GM18867 (cell line): ENCODE measurements at regions not wholly inside any gene's neighbourhood (a gene's known extent, or its start where the extent isn't known, plus 50 kb on each side); places are given as distances from the start of the nearest gene placed in this dataset.

ENCODE experiments used
- ATAC-seq: cut with Tn5 transposase; IDR thresholded peaks from one replicate; pipeline ENCODE4 v1.9.1; 2021; ENCODE audit warnings: mild to moderate bottlenecking, moderate library complexity; ENCODE audit not compliant: unreplicated experiment

GRCh38 chr4:111982089-111982488 is 163.2 kb upstream of the FAM241A start:
- ATAC-seq, result no peak

DNA sequence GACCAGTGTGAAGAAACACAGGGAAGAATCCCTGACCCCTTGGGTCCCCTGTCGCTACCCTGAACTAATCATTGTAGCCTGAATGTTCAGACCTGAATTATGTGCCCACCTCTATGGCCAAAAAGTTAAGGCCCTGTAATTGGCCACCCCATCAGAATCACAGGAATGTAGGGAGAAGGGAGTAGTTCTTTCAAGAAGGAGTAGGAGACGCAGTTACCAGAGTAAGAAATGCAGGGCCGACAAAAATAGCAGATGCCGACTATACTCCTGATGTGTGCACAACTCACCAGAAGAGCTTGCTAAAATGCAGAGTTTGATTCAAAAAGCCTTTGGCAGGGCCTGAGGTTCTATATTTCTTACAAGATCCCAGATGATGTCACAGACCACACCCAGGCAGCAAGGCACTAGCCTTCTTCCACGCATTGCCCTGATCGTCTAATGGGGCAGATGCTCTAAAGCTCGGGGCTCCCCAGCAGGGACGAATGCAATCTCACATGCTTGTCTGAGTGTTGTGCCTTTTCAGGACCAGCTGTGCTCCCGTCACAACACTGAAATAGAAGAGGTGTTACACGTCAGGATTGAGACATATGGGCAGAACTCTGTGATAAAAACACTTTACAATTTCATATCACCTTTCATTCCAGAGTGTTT is 161.0 kb upstream of the FAM241A start:
- no peak for ATAC-seq

GRCh38 chr4:111985426-111985825 is 159.8 kb upstream of the FAM241A start:
- no peak for ATAC-seq

GRCh38 chr4:111986095-111986494 is 159.2 kb upstream of the FAM241A start:
- ATAC-seq, result no peak

- ATAC-seq, result no peak
Observed at GRCh38 chr4:111988514-111988913, 156.7 kb upstream of the FAM241A start.

GRCh38 chr4:111989817-111990216 is 155.4 kb upstream of the FAM241A start:
- no peak for ATAC-seq

DNA sequence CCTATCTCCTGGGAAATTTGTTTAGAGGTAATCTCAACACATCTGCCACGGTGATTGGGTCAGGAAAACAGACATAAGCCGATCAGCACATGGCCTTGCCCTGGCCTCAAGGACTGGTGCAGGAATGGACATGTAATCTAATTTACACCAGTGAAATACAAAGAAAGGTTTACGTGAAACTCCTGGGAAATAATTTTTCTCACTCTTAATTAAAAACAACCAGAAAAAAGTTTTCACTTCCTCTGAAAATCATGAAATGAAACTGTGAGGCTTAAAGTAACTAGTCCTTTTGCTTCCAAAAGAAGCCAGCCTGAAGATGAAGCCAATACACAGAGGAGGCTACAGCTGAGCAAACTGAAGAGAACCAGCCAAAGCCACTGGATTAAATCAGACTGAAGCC is 154.1 kb upstream of the FAM241A start:
- peak; percentile 95 for ATAC-seq

DNA sequence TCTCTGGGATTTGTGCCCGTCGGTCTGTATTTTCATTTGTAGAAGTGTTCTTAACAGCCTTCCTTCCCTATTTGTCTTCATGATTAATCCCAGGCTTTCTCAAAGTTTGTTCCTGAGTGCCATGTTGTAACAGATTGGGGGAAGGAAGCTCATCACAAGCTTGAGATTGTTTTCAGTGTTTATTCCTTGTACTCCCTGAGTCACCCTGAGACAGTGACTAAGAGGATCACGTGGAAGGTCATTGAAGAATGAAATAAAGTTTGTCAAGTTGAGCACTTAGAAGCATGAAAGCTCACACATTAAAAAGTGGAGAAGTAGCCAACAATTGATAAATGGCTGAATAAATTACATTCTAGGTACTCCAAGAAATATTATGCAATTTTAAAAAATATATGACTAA is 153.5 kb upstream of the FAM241A start:
- no peak for ATAC-seq

- ATAC-seq, result no peak
Observed at GRCh38 chr4:111992351-111993168, 152.7 kb upstream of the FAM241A start.

DNA sequence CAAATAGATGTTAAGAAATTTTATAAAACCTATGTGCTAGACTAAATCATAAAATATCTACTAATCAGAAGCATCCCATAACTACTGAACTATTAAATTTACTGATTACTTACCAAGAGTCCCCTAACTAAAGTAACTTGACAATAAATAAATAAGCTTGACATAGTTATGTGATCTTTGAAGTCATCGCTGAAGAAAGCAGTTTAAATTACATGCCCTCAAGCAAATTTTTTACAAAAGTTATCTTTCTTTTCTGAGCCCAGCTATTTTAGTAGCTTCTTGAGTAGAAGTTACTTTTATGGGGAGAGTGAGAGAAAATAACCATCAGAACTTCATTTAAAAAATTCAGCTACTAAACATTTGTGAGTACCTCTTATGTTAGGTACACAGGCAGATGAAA is 150.9 kb upstream of the FAM241A start:
- no peak for ATAC-seq

GRCh38 chr4:111997785-111998184 is 147.5 kb upstream of the FAM241A start:
- no peak for ATAC-seq

GRCh38 chr4:111999801-112000200 is 145.5 kb upstream of the FAM241A start:
- ATAC-seq, result peak; percentile 95

GRCh38 chr4:112001041-112001440 is 144.2 kb upstream of the FAM241A start:
- no peak for ATAC-seq

GRCh38 chr4:112002248-112002661 is 143.0 kb upstream of the FAM241A start:
- no peak for ATAC-seq

DNA sequence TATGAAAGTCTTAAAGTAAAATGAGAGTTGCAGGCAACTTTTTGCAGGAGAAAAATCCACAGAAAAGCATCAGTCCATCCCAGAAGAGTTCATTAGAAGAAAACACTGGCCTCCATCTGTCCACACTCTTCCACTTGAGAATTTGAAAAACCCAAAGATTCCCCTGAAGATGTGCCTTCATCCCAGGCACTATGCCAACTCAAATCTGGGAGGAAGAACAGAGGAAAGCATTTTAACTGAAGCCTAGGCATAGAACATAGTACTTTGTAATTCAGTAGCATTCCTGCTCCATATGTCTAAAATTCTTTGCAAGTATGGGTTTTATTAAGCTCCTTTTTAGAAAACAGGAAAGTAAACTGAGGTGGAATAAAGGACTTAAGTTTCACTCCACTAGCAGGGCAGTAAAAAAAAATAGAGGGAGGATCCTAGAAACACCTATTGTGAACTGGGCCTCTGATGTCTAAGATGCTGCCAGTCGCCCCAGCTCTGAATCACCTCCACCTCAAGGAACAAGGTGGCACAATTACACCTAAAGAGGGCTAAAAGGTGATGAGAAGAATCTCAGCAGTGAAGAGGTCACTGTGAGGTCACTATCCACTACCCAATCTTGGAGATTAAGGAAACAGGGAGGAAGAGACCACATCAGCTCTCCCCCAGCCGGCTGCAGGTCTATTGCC is 141.9 kb upstream of the FAM241A start:
- ATAC-seq, result no peak

- ATAC-seq, result no peak
Observed at GRCh38 chr4:112005027-112005426, 140.2 kb upstream of the FAM241A start.

DNA sequence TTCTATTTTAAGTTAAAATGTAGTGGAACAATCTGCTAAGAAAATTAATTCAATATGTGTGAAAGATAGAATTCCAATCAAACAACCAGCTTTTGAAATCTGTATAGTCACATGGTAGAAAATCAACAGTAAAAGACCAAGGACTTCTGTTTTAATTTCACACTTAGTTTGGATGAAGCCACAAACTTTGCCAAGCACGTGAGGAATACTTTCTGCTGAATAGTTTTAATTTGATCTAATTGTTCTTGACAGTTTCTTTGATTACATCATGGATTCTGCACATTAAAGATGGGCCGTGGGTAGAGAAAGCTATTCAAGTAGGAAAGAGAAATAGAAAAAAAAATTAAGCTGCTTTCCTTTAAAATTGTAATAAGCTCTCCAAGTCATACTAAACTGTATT is 137.9 kb upstream of the FAM241A start:
- ATAC-seq, result no peak

GRCh38 chr4:112015960-112016359 is 129.3 kb upstream of the FAM241A start:
- ATAC-seq, result no peak

- no peak for ATAC-seq
Observed at GRCh38 chr4:112023402-112023950, 121.8 kb upstream of the FAM241A start.

- ATAC-seq, result no peak
Observed at GRCh38 chr4:112026058-112026457, 119.2 kb upstream of the FAM241A start.

DNA sequence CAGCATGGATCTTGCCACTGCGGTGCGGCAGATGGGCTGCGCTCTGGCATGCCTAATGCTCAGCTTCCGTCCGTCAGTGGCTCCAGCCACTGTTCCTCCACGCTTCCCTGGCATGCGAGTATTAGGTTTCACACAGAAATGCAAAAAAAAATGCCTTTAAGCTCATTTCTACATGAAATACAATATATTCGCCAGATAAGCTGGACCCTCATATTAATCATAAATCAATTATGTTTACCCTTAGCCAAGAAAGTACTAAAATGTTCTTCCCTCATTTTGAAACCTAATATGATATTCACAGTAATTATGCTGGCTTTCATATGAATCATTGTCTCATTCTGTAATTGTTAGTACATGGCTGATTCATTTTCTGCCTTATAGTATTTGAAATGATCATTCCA is 115.5 kb upstream of the FAM241A start:
- no peak for ATAC-seq
